GM21529 (cell line): ENCODE measurements at regions not wholly inside any gene's neighbourhood (a gene's known extent, or its start where the extent isn't known, plus 50 kb on each side); places are given as distances from the start of the nearest gene placed in this dataset.

Experiments
- ATAC-seq: cut with Tn5 transposase; IDR thresholded peaks from one replicate; pipeline ENCODE4 v1.9.1; 2021; ENCODE audit not compliant: unreplicated experiment

GRCh38 chr6:54710456-54710855 is 136.1 kb upstream of the FAM83B start:
- ATAC-seq: no peak

- ATAC-seq: no peak
These were observed 130.6 kb upstream of the FAM83B start for GRCh38 chr6:54716010-54716409.

- no peak for ATAC-seq
These were observed 129.7 kb upstream of the FAM83B start for GRCh38 chr6:54716877-54717276.

DNA sequence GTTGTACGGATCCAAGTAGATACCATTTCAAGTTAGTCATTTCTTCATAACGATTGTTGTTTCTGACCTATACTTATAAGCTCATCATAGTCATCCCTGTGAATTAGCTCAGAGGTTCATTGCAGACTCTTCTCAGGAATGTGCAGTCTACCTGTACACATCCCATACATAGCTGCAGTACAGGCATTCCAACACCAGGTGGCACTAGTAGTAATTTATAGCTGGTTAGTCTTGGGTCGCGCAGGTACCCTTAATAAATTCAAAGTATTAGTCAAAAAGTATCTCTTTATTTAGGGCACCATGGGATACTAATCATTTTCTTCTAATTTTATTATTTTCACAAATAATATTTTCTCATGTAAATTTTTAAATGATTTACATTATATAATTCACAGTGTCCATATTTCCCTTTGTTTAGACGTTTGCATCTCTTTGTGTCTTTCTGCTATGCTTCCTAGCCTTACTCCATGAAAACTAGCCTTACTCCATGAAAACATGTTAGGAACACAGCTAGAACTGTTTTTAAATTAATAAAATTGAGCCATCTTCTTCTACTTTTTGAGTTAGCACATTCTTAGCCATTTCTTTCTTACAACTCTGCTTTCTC is 128.6 kb upstream of the FAM83B start:
- ATAC-seq: peak; percentile 88

DNA sequence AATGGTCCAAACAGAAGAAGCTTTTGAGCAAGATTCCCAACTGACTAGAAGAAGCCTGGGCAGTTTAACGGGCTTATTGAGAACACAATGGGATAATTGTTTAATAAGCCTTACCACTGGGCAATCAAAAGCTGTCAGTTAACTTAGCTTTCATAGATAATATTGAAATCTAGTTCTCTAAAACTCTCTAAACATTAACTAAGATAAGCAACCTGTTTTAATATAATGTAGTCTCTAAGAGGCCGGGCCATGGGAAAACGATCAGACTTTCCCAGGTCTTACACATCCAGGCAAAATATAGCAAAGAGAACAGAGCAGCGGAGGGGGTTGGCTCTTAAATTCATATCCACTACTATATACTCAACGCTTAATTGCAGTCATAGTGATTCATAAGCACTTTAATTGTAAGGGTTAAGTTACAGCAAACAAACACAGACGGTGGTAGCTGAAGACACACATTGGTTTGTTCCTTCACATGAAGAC is 128.0 kb upstream of the FAM83B start:
- ATAC-seq: no peak

DNA sequence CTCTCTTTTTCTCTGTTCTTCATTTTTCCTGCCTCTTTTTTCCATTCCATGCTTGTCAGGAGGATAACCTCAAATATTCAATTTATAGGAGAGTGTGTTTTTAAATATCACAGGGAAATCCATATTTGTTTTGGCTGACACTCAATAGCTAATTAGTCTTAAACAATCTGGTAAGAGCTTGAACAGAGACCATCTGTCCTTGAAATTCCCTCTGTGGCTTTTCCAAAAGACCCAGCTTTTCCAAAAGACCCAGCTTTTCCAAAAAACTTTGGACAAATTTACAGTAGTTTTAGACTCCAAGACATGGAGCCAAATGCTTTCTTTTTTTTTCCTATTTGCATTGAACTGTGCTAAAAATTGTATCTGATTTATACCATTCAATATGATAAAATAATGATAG is 127.4 kb upstream of the FAM83B start:
- ATAC-seq: no peak

- ATAC-seq: no peak
These were observed 126.9 kb upstream of the FAM83B start for GRCh38 chr6:54719633-54720032.

DNA sequence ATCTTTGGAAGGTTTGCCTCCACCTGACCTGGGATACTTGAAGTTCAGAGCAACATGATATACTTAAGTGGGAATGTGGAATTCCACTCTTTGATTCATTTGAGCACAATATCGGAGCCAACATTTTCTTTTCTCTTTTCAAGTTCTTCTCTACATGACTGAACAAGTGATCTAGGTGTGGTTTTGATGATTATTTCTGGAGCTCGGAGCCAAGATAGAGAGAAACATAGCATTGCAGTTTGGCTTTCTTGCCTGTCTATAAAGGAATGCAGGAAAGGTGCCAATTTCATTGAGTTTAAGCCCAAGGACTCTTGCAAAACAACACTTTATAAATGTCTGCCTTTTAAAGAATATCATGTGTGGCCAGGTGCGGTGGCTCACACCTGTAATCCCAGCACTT is 124.2 kb upstream of the FAM83B start:
- no peak for ATAC-seq

GRCh38 chr6:54729716-54730115 is 116.9 kb upstream of the FAM83B start:
- ATAC-seq: no peak

- no peak for ATAC-seq
These were observed 115.6 kb upstream of the FAM83B start for GRCh38 chr6:54730767-54731630.

- no peak for ATAC-seq
These were observed 109.3 kb upstream of the FAM83B start for GRCh38 chr6:54737247-54737646.

- ATAC-seq: no peak
These were observed 98.6 kb upstream of the FAM83B start for GRCh38 chr6:54747955-54748354.

DNA sequence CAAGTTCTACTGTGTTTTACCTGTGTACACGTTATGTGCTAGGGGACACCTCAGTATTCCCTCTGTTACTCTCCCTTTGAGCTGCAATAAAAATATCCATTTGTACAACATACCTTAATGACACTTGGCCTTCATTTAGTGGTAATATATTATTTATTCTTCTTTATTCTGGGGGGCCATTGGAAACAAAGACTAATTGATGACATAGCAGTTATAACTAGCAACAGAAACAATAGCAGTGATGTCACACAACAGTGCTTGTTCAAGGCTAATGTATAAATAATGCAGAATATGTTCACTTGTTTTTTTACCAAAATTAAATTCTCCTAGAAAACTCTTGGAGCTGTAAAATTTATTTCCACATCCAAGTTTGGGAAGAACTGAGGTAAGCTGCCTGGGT is 92.2 kb upstream of the FAM83B start:
- ATAC-seq: no peak

- ATAC-seq: no peak
These were observed 88.2 kb upstream of the FAM83B start for GRCh38 chr6:54758340-54758739.

DNA sequence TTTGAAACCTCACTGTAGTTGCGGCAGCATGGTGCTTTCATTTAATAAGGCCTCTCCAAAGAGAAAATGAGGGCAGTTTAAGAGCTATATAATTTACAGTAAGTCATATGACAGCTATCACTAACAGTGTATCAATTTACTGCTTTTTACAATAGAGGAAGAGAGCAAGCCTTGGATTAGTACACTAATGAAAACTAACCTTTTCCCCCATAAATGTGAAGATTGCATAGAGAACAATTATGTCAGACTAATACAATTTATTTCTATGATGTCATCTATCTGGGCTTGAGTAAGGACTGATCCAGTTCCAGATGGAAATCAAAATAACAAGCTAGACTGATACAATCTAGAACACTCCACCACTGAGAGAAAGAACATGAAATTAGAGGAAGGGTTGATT is 78.1 kb upstream of the FAM83B start:
- ATAC-seq: no peak

- ATAC-seq: no peak
These were observed 76.2 kb upstream of the FAM83B start for GRCh38 chr6:54770328-54770727.

DNA sequence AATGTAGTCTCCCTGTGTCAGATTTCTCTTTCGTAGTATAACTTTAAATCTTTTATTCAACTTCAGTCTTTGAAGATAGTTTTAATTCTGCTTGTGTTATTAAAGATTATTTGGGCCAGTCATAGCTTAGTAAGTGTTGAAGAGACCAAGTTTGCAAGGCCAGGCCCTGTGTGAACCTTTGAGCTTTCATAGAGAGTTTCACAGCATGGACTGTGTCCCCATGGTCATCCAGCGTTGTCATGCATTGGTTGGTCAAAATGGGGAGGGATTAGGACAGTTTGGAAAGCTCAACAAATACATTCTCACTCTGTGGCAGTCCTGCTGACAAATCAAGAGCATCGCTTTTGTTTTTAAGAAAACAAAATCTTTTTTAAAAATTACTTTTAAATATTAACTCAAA is 74.6 kb upstream of the FAM83B start:
- ATAC-seq: no peak

GRCh38 chr6:54772610-54773009 is 74.0 kb upstream of the FAM83B start:
- no peak for ATAC-seq

DNA sequence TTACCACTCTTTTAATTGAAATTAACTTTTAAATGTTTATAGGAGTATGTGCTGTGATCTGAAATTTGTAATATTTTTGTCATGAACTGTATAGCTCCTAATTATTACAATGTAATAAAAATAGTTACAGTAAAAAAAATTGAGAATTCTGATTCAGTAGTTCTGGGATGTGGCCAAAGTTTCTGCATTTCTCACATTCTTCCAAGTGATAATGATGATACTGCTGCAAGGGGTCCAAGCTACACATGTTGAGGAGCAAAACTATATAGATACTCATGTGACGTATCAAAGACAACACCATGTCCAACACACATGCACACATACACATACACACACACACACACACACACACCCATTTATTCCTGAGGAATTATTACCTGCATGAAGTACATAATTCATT is 71.0 kb upstream of the FAM83B start:
- no peak for ATAC-seq

DNA sequence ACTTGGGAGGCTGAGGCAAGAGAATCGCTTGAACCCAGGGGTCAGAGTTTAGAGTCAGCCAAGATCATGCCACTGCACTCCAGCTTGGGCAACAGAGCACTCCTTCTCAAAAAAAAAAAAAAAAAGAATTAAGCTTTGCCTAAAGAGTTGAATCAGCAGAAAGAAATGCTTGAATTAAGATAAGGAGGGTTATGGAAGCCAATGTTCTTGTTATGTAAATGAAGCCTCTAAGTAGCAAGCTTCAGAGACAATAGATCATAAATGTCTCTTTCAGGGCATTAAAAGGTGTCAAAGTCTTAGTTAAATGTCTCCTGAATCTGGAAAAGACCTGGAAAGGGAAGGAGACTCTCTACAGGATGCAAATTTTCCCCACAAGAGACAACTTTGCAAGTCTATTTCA is 69.7 kb upstream of the FAM83B start:
- no peak for ATAC-seq

DNA sequence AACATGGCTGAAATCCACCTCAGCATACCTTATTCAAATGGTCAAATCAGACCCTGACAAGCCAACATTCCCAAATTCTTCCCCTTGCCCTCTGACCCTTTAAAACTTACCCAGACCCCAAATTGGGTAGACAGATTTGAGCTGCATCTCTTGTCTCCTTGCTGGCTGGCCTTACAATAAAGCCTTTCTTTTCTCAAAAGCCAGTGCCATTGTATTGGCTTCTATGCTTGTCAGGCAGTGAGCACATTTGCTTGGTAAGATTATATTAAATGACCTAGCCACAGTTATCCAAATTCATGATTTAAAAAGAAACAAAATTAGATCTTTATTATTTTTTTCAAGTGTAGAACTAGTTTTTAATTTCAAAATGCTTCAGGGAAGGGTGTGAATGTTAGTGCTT is 67.8 kb upstream of the FAM83B start:
- ATAC-seq: no peak

DNA sequence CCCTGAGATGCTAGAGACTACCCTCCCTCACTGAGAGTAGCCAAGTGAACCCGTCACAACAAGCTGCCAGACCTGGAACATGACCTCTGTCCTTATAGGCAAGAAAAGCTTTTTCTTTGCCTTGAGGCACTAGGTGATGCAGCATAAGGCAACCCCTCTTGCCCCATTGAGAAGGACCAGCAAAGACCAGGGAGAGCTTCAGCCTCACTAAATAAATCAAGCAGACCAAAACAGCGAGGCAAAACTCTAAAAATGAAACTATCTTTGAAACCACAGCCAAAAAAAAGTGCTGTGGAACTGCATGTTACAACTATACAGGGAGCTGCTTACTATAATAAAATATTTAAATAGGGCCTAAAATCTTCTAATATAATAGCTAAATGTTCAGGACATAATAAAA is 62.6 kb upstream of the FAM83B start:
- no peak for ATAC-seq

DNA sequence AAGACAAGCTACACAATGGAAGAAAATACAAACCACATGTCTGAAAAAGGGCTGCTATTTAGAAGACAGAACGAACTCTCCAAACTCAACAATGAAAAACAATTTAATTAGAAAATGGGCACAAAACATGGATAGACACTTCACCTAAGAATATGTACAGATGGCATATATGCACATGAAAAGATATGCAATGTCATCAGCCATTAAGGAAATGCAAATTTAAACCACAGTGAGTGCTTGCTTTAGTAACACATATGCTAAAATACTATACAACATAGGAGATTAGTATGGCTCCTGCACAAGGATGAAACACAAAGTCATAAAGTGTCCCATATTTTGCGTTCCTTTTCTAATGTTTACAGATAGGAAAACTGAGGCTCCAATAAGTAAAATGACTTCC is 60.4 kb upstream of the FAM83B start:
- no peak for ATAC-seq
